HEK293T (cell line): ENCODE measurements at regions not wholly inside any gene's neighbourhood (a gene's known extent, or its start where the extent isn't known, plus 50 kb on each side); places are given as distances from the start of the nearest gene placed in this dataset.
"Not testable (repeated sequence)": the region's sequence is repeated elsewhere in the genome, so short reads cannot be mapped to it uniquely, and the experiment has no call there.

Source experiments
- CTCF ChIA-PET: fragments of 350-600 bp; formaldehyde crosslinking; extraction: SDS; loops from one replicate; lab custom pipeline; 2021; ENCODE audit warnings: antibody characterized with exemption, inconsistent platforms; lab: Yijun Ruan, JAX
- POLR2A ChIA-PET: fragments of 350-600 bp; formaldehyde crosslinking; extraction: SDS; loops from one replicate; lab custom pipeline; 2020; ENCODE audit warnings: antibody characterized with exemption, inconsistent platforms; lab: Yijun Ruan, JAX
- DNase-seq: peaks from one replicate; pipeline ENCODE4 v3.0.0; 2012; ENCODE audit warnings: mixed read lengths; ENCODE audit errors: extremely low spot score
- ARNT ChIP-seq: fragments of 450-650 bp; IDR thresholded peaks from 2 replicates; pipeline ENCODE4 v1.6.1; 2017; ENCODE audit warnings: mild to moderate bottlenecking
- BHLHE40 ChIP-seq: fragments of 450-650 bp; IDR thresholded peaks from 2 replicates; pipeline ENCODE4 v1.6.1; 2016; ENCODE audit warnings: mild to moderate bottlenecking, moderate library complexity, borderline replicate concordance
- CTBP1 ChIP-seq: fragments of 450-650 bp; IDR thresholded peaks from 2 replicates; pipeline ENCODE4 v1.6.1; 2016; ENCODE audit warnings: borderline replicate concordance
- ELF4 ChIP-seq: fragments of 450-650 bp; IDR thresholded peaks from 2 replicates; pipeline ENCODE4 v1.6.1; 2017; ENCODE audit warnings: antibody characterized with exemption
- FOXA1 ChIP-seq: fragments of 450-650 bp; IDR thresholded peaks from 2 replicates; pipeline ENCODE4 v1.6.1; 2016; ENCODE audit warnings: mild to moderate bottlenecking
- FOXK2 ChIP-seq: fragments of 450-650 bp; IDR thresholded peaks from 2 replicates; pipeline ENCODE4 v1.6.1; 2016; ENCODE audit warnings: mild to moderate bottlenecking
- FOXM1 ChIP-seq: fragments of 450-650 bp; IDR thresholded peaks from 2 replicates; pipeline ENCODE4 v1.6.1; 2017; ENCODE audit warnings: mild to moderate bottlenecking, borderline replicate concordance
- HDGF ChIP-seq: fragments of 450-650 bp; IDR thresholded peaks from 2 replicates; pipeline ENCODE4 v1.6.1; 2017; ENCODE audit warnings: antibody characterized with exemption, borderline replicate concordance
- L3MBTL2 ChIP-seq: fragments of 450-650 bp; conservative IDR thresholded peaks from 2 replicates; pipeline ENCODE4 v1.6.1; 2016; ENCODE audit warnings: mild to moderate bottlenecking
- LEF1 ChIP-seq: fragments of 450-650 bp; IDR thresholded peaks from 2 replicates; pipeline ENCODE4 v1.6.1; 2017; ENCODE audit warnings: mild to moderate bottlenecking, borderline replicate concordance
- NFRKB ChIP-seq: fragments of 450-650 bp; IDR thresholded peaks from 2 replicates; pipeline ENCODE4 v1.6.1; 2016; ENCODE audit warnings: mild to moderate bottlenecking, moderate library complexity
- SP1 ChIP-seq: fragments of 450-650 bp; IDR thresholded peaks from 2 replicates; pipeline ENCODE4 v1.6.1; 2017
- SUZ12 ChIP-seq: fragments of 450-650 bp; IDR thresholded peaks from 2 replicates; pipeline ENCODE4 v1.6.1; 2016; ENCODE audit warnings: mild to moderate bottlenecking
- TARDBP ChIP-seq: fragments of 450-650 bp; IDR thresholded peaks from 2 replicates; pipeline ENCODE4 v1.6.1; 2016
- ZNF384 ChIP-seq: fragments of 450-650 bp; IDR thresholded peaks from 2 replicates; pipeline ENCODE4 v1.6.1; 2016
- TF ChIP-seq, protein P1 (sequence below): fragments of 450-650 bp; IDR thresholded peaks from 2 replicates; pipeline ENCODE4 v1.6.1; 2016

DNA sequence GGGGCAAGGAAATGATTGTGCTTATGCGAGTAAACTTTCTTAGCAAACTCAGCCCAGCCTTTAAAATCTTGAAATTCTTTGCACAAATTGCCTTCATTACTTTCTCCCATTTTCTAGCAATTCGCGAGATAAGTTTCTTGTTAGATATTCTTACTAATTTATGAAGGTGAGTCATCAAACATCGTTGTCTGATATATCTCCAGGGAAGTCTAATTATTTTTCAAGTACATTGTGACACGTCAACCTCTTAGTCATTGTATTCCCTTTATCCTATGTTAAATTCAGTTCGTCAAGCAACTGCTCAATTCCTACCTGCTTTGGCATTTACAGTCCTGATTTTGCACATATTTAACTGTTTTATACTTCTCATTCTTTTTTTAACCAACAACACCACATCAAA lies 854.5 kb upstream of the CRIM1 start:
- ChIA-PET POLR2A (no interaction called here), CTCF (no interaction called here)
- TF ChIP-seq TARDBP (no peak), LEF1 (no peak), FOXA1 (no peak), FOXM1 (no peak), ARNT (no peak), HDGF (no peak), SUZ12 (no peak), ZNF384 (no peak), SP1 (no peak), CTBP1 (no peak), FOXK2 (no peak), ELF4 (no peak), L3MBTL2 (no peak)
- TF ChIP-seq, protein P1, sequence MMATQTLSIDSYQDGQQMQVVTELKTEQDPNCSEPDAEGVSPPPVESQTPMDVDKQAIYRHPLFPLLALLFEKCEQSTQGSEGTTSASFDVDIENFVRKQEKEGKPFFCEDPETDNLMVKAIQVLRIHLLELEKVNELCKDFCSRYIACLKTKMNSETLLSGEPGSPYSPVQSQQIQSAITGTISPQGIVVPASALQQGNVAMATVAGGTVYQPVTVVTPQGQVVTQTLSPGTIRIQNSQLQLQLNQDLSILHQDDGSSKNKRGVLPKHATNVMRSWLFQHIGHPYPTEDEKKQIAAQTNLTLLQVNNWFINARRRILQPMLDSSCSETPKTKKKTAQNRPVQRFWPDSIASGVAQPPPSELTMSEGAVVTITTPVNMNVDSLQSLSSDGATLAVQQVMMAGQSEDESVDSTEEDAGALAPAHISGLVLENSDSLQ: no peak
- no peak for DNase-seq

DNA sequence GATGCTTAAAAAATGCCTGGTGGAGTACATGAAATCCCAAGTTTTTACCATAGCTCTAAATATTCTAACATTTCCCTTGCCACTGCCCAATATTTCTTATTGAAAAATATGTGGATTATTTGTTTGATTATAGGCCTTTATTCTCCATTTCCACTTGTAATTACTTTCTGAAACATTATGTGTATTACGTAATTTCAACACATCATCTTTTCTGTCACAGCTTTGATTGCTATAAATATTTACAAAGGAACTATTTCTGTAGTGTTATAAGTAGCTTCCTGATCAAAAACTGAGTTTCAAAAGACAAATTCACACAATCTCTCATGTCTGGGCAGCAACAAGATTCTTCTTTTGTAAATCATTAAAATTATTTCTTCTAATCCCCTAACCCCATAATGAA lies 859.6 kb upstream of the CRIM1 start:
- POLR2A ChIA-PET: no interaction called here
- no peak for DNase-seq
- CTCF ChIA-PET: no interaction called here
- TF ChIP-seq L3MBTL2: no peak
- no peak for TF ChIP-seq FOXK2
- TF ChIP-seq, protein P1: no peak
- TF ChIP-seq FOXA1: no peak

DNA sequence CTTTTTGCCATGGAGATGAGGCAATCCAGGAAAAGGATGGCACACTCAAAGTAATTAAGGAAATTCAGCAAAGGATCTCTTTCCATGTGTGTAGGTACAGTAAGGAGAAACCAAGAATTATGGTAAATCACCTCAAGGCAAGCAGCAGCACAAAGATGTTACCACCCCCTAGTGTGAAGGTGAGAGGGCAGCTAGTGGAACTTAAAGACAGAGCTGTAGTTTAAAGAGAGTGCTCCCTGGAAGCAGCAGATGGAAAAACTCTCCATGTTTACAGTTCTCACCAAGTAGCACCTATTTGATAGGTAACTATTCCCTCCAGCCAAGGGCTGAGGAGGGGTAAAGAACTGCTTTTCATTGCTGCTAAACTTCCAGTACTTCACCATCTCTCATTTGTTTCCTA lies 860.4 kb upstream of the CRIM1 start:
- no peak for DNase-seq
- CTCF ChIA-PET: no interaction called here
- POLR2A ChIA-PET: no interaction called here
- TF ChIP-seq ZNF384: no peak
- no peak for TF ChIP-seq FOXK2
- no peak for TF ChIP-seq SUZ12
- no peak for TF ChIP-seq TARDBP
- no peak for TF ChIP-seq FOXM1
- TF ChIP-seq, protein P1: no peak
- no peak for TF ChIP-seq HDGF
- TF ChIP-seq ARNT: no peak
- TF ChIP-seq LEF1: no peak
- no peak for TF ChIP-seq NFRKB
- no peak for TF ChIP-seq FOXA1
- no peak for TF ChIP-seq BHLHE40
- TF ChIP-seq L3MBTL2: no peak
- no peak for TF ChIP-seq ELF4
- no peak for TF ChIP-seq CTBP1
- no peak for TF ChIP-seq SP1

DNA sequence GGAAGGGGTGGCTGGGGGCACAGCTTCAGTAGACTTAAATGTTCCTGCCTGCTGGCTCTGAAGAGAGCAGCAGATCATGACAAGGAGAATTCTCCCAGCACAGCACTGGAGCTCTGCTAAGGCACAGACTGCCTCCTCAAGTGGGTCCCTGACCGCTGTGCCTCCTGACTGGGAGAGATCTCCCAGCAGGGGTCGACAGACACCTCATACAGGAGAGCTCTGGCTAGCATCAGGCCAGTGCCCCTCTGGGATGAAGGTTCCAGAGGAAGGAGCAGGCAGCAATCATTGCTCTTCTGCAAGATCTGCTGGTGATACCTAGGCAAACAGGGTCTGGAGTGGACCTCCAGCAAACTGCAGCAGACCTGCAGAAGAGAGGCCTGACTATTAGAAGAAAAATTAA lies 877.5 kb upstream of the CRIM1 start:
- DNase-seq, CTCF ChIA-PET, POLR2A ChIA-PET: not testable (repeated sequence)

DNA sequence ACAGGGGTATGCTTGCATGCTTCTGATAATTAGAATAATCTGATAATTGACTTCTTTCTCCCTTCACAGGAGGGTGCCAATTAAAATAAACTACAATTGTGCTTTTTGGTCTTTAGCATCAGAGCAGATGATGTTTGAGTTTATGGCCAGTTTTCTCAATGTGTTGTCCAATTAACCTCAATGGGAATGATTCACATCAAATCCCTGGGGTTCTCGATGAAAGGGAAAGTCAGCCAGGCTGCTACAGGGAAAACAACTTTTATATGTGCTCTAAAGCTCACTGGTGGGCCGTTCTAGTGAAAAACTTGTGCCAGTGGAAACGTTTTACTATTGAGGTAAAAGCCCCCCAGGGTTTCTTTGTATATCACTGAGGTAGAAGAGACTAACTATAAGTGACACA lies 887.3 kb upstream of the CRIM1 start:
- ChIA-PET POLR2A (no interaction called here), CTCF (no interaction called here)
- DNase-seq: no peak
- no peak for TF ChIP-seq FOXA1

DNA sequence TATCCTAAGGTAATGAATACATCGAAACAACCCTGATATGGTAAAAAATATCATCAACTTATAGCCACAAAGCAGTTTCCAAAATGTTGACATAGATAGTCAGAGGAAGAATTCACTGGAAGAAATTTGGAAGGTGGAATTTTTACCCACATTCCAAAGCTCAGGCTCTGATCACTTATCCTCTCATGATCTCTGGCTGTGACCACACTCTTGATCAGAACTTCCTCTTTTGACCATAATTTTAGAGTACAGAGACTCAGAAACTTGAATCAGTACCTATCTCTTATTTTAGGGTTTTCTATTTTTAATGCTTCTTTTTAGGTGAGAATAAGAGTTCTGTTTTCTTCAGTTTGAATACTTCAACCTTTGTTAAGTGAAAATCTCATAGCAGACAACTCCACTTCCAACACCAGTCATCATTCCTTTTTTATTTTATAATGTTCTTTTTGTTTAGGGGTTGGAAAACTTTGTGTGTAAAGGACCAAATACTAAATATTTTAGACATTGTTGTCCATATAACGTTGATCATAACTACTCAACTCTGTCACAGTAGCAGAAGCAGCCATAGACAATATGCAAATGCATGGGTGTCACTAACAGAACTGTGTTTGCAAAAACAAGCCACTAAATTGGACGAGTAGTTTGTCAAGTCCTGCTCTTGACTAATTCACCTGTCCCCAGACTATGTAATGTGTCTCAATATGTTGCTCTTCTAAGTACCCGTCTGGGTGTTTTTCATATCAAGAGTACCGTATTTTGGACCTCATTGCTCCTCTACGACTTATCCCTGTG lies 891.6 kb upstream of the CRIM1 start:
- DNase-seq: no peak
- TF ChIP-seq FOXM1 (no peak), BHLHE40 (no peak), L3MBTL2 (no peak), NFRKB (no peak), SP1 (no peak), HDGF (no peak), TARDBP (no peak), SUZ12 (no peak), ARNT (no peak), FOXA1 (no peak), FOXK2 (no peak), LEF1 (no peak), CTBP1 (no peak), ZNF384 (no peak), ELF4 (no peak)
- TF ChIP-seq, protein P1: no peak
- ChIA-PET POLR2A (no interaction called here), CTCF (no interaction called here)
